ENCODE measurements at regions not wholly inside any gene's neighbourhood (a gene's known extent, or its start where the extent isn't known, plus 50 kb on each side); places are given as distances from the start of the nearest gene placed in this dataset.

DNA sequence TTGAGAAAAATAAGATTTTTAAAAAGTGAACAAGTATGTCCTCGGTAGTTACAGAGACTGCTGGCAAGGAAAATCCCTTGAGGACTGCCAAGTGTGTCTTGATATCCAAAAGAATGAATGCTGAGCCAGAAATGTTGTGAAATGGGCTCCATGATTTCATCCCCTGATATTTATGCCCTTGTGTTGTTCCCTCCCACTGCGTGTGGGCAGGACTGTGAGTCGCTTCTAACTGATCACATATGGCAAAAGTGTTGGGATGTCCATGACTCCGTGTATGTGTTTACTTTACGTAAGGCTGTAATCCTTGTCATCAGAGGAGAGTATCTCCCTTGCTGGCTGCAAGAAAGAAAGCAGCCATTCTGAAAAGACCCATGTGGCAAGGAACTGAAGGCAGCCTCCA is 285.1 kb downstream of the SS18 start:
- TF ChIP-seq, protein P1, sequence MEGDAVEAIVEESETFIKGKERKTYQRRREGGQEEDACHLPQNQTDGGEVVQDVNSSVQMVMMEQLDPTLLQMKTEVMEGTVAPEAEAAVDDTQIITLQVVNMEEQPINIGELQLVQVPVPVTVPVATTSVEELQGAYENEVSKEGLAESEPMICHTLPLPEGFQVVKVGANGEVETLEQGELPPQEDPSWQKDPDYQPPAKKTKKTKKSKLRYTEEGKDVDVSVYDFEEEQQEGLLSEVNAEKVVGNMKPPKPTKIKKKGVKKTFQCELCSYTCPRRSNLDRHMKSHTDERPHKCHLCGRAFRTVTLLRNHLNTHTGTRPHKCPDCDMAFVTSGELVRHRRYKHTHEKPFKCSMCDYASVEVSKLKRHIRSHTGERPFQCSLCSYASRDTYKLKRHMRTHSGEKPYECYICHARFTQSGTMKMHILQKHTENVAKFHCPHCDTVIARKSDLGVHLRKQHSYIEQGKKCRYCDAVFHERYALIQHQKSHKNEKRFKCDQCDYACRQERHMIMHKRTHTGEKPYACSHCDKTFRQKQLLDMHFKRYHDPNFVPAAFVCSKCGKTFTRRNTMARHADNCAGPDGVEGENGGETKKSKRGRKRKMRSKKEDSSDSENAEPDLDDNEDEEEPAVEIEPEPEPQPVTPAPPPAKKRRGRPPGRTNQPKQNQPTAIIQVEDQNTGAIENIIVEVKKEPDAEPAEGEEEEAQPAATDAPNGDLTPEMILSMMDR (IDR thresholded peaks at IDR 0.05) = no peak
- no peak for TF ChIP-seq RNF2 (IDR thresholded peaks at IDR 0.05; ENCODE audit: borderline replicate concordance, low read depth)
- TF ChIP-seq POLR2A (IDR thresholded peaks at IDR 0.05; ENCODE audit: low read length) = no peak
- no peak for TF ChIP-seq RFX5 (IDR thresholded peaks at IDR 0.05)

All from A549 (cell line).